GM20000 (cell line): ENCODE measurements at regions not wholly inside any gene's neighbourhood (a gene's known extent, or its start where the extent isn't known, plus 50 kb on each side); places are given as distances from the start of the nearest gene placed in this dataset.

Source experiments
- DNase-seq: peaks from one replicate; pipeline ENCODE4 v3.0.0; 2012; ENCODE audit warnings: low spot score
- TF ChIP-seq, protein P1 (sequence below): IDR thresholded peaks from 2 replicates; pipeline ENCODE4 v1.5.1; 2012; ENCODE audit warnings: mild to moderate bottlenecking, control low read depth; ENCODE audit errors: extremely low read depth, missing control alignments

DNA sequence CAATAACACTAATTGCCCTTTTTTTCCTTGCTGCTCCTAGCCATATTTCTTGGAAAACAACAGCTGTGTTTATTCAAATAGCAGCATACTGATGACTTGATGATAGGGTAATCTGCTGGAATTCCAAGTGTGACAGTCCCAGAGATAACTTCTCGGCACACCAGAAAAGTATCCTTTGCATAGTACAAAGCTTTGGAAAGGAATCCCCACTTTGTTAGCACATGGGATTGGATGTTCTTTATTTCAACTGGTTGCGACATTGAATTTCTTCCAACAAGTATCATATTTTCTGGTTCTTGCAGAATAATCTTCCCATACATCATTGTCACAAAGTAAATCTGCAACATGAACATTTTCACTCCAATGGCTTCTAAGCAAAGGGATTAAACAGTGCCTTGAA lies 445.8 kb upstream of the ACVR2A start:
- no peak for DNase-seq

DNA sequence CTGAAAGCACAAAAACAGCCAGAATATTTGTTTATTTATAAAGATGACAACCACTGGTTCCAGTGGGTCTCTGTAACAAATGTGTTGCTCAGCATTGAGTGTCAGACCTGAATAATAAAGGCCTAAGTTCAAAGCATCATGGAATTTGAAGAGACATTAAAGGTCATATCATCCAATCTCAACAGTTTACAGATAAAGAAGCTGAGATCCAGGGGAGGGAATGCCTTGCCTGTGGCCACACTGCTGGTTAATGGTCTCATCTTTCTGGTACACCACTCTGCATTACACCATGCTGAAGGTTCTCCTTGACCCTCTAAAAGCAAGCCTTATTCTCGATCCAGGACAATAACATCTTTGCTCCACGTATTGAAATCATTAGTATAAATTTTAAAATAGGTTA lies 446.5 kb upstream of the ACVR2A start:
- no peak for DNase-seq
- TF ChIP-seq, protein P1, sequence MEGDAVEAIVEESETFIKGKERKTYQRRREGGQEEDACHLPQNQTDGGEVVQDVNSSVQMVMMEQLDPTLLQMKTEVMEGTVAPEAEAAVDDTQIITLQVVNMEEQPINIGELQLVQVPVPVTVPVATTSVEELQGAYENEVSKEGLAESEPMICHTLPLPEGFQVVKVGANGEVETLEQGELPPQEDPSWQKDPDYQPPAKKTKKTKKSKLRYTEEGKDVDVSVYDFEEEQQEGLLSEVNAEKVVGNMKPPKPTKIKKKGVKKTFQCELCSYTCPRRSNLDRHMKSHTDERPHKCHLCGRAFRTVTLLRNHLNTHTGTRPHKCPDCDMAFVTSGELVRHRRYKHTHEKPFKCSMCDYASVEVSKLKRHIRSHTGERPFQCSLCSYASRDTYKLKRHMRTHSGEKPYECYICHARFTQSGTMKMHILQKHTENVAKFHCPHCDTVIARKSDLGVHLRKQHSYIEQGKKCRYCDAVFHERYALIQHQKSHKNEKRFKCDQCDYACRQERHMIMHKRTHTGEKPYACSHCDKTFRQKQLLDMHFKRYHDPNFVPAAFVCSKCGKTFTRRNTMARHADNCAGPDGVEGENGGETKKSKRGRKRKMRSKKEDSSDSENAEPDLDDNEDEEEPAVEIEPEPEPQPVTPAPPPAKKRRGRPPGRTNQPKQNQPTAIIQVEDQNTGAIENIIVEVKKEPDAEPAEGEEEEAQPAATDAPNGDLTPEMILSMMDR = no peak

More for the DNA sequence above, 445.8 kb upstream of the ACVR2A start:
- TF ChIP-seq, protein P1 = no peak

DNA sequence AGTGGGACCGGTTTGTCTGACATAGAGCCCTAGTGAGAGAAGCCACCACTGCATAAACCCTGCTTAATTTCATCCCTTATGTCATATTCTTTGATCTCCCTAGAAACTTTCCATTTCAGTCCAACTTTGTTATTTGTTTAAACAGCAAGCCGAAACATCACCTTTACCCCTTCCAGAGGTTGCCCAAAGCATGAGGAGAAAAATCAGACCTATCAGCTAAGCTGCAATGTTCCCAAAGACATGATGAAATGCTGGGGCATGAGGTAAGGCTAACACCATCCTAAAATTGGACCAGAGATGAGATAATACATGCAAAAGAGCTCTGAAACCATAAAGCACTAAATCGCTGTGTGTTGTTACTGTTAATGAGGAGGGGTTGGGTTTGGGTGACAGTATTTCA lies 447.9 kb upstream of the ACVR2A start:
- DNase-seq = no peak
- TF ChIP-seq, protein P1 = no peak

DNA sequence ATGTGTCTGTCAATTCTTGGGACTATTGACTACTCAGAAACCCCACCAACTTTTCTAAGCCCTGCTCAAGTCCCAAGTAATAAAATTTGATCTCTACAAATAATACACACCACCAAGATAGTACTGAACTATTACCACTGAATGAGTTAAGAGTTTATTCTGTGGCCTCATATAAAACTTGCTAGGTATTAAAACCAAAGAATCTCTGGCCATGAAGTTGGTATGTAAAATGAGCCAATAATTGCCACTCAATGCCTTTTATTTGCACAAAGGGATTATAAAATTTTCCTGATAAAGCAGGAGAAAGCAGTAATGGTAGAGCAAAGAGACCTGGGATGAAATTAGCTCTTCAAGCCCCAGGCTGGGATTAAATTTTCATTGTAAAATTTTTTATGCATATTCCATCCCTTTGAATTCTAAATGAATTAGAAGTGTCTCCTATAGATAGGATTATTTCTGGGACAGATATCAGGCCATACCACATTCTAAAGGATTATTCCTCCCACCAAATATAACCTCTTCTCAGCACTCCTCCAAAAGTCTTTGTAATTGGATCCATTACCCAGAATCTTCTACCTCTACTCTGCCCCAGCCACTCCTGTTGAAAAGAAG lies 450.5 kb upstream of the ACVR2A start:
- no peak for DNase-seq
- TF ChIP-seq, protein P1 = no peak

DNA sequence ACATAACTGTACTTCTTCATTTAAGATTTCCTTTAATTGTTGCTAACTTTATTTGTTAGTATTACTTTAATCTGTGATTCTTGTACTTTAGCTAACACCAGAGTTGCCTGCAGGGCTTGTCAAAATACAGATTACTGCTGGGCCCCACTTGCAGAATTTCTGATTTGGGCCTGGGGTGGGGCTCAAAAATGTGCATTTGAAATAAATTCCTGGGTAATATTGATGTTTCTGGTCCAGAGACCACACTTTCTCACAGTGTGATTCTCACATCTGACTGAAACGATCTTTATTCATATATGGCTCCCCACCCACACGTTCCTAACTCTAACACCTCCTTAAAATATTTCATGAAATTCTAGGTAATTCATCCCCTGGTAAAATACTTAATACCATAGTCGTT lies 452.6 kb upstream of the ACVR2A start:
- no peak for DNase-seq
- TF ChIP-seq, protein P1 = no peak

DNA sequence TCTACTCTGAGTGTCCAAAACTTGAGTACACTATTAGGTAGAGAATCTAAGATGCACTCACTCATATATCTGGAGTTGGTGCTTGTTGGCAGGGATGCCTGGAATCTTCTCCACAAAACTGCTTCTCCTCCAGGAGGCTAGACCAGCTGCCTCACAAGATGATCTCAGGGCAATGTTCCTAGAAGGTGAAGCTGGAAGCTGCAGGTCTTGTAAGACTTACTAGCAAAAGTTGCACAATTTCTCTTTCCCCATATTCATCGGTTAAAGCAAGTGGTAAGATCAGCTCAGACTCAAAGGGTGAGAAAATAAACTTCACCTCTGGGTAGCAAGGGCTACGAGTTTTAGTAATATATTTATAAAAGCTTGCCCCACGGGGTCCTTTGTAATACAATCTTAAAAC lies 454.4 kb upstream of the ACVR2A start:
- no peak for DNase-seq
- TF ChIP-seq, protein P1 = no peak

DNA sequence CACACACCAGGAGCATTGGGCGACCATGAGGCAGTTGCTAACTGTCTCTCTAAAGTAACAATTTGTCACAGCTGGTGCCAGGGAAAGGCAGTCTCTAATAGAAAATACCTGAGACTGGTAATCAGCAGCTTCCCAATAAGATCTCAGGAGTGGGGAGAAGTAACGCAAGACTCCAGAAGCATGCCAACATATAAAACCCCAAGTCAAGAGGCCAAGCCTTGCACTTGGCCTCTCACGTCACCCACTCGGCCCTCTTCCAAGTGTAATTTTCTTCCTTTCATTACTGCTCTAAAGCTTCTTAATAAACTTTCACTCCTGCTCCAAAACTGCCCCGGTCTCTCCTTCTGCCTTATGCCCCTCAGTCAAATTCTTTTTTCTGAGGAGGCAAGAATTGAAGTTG lies 455.6 kb upstream of the ACVR2A start:
- DNase-seq = no peak
- TF ChIP-seq, protein P1 = no peak
